GM12878 (cell line): ENCODE measurements at regions not wholly inside any gene's neighbourhood (a gene's known extent, or its start where the extent isn't known, plus 50 kb on each side); places are given as distances from the start of the nearest gene placed in this dataset.

Experiments
- ATAC-seq: fragments of 200-7000 bp; cut with Tn5 transposase; 3 replicates; pipeline ENCODE4 v1.9.1; 2020; ENCODE audit warnings: mild to moderate bottlenecking, moderate library complexity
- BruUV-seq: library from RNA; stranded (reverse); fragments of 400-500 nt; replicated peaks from 2 replicates; lab custom pipeline; 2021; lab: Mats Ljungman, UMichigan
- CTCF ChIA-PET: fragments of 300-600 bp; sonication (Branson Sonifier 250); formaldehyde crosslinking; extraction: SDS; loops from one replicate; lab custom pipeline; 2021; ENCODE audit warnings: inconsistent platforms; lab: Yijun Ruan, JAX
- POLR2A ChIA-PET: fragments of 350-600 bp; formaldehyde crosslinking; extraction: SDS; loops from one replicate; lab custom pipeline; 2021; ENCODE audit warnings: inconsistent platforms; lab: Charles Lee
- RAD21 ChIA-PET: fragments of 300-600 bp; sonication (Branson Sonifier 250); formaldehyde crosslinking; loops from one replicate; lab custom pipeline; 2023; ENCODE audit warnings: antibody characterized with exemption; ENCODE audit not compliant: unreplicated experiment; lab: Charles Lee
- SMC1A ChIA-PET: fragments of 300-600 bp; sonication (Branson Sonifier 250); formaldehyde crosslinking; loops from one replicate; lab custom pipeline; 2023; ENCODE audit not compliant: unreplicated experiment, uncharacterized antibody; lab: Charles Lee
- DNase-seq: peaks from one replicate; pipeline ENCODE4 v3.0.0-alpha.2; 2011; ENCODE audit warnings: low read depth, low spot score
- FAIRE-seq: peaks from 3 replicates; lab custom pipeline; 2011; peaks lifted over from hg19 to GRCh38; lab: Jason Lieb, UNC
- H2AFZ ChIP-seq: 2 replicates; pipeline ENCODE4 v1.6.0; 2011; ENCODE audit warnings: low read depth, low read length, control low read depth; ENCODE audit not compliant: control insufficient read depth
- H3K27ac ChIP-seq: 2 replicates; pipeline ENCODE4 v1.5.1; 2011; ENCODE audit warnings: control low read depth; ENCODE audit not compliant: control insufficient read depth, insufficient read depth
- H3K27me3 ChIP-seq, 2 experiments: replicated peaks in 1 of 2; 2 replicates each; pipeline versions ENCODE4 v1.6.0 to v1.6.1; 2011; ENCODE audit warnings: low read length in 1 of 2; ENCODE audit not compliant: control insufficient read depth in 2 of 2, insufficient read depth in 2 of 2
- H3K36me3 ChIP-seq, 2 experiments: 2 replicates each; pipeline ENCODE4 v1.5.1; 2011; ENCODE audit warnings: low read length in 1 of 2; ENCODE audit not compliant: control insufficient read depth in 2 of 2, insufficient read depth in 2 of 2
- H3K4me1 ChIP-seq: 2 replicates; pipeline ENCODE4 v1.6.1; 2011; ENCODE audit warnings: mild to moderate bottlenecking, low read length, moderate library complexity, mixed read lengths; ENCODE audit not compliant: control insufficient read depth, insufficient read depth
- H3K4me2 ChIP-seq: 2 replicates; pipeline ENCODE4 v1.6.0; 2011; ENCODE audit warnings: control low read depth; ENCODE audit not compliant: control insufficient read depth, insufficient read depth
- H3K4me3 ChIP-seq: fragments of 200-600 bp; sonication (generic); 2 replicates; pipeline ENCODE4 v1.5.1; 2016
- H3K79me2 ChIP-seq: 2 replicates; pipeline ENCODE4 v1.6.0; 2011; ENCODE audit warnings: low read length; ENCODE audit not compliant: control insufficient read depth, insufficient read depth
- H3K9ac ChIP-seq: 2 replicates; pipeline ENCODE4 v1.8.0; 2011; ENCODE audit warnings: low read length, control low read depth, mixed read lengths; ENCODE audit not compliant: control insufficient read depth, insufficient read depth
- H3K9me3 ChIP-seq: replicated peaks from 3 replicates; pipeline ENCODE4 v1.5.1; 2011; ENCODE audit warnings: mild to moderate bottlenecking, low read length; ENCODE audit not compliant: control insufficient read depth, insufficient read depth
- H4K20me1 ChIP-seq: 2 replicates; pipeline ENCODE4 v1.6.0; 2011; ENCODE audit not compliant: control insufficient read depth, insufficient read depth
- CEBPZ ChIP-seq: fragments of 150-350 bp; IDR thresholded peaks from 2 replicates; pipeline ENCODE4 v1.6.1; 2016; ENCODE audit warnings: low read depth, low read length
- MEF2B ChIP-seq: fragments of 450-650 bp; IDR thresholded peaks from 2 replicates; pipeline ENCODE4 v1.6.1; 2018; ENCODE audit warnings: mild to moderate bottlenecking, moderate library complexity; ENCODE audit not compliant: partially characterized antibody, poor library complexity, severe bottlenecking
- MTA2 ChIP-seq: fragments of 450-650 bp; IDR thresholded peaks from 2 replicates; pipeline ENCODE4 v1.6.1; 2016; ENCODE audit warnings: low read depth, mild to moderate bottlenecking, moderate library complexity
- NBN ChIP-seq: fragments of 450-650 bp; IDR thresholded peaks from 2 replicates; pipeline ENCODE4 v1.6.1; 2016
- YBX1 ChIP-seq: fragments of 450-650 bp; IDR thresholded peaks from 2 replicates; pipeline ENCODE4 v1.6.1; 2016; ENCODE audit warnings: antibody characterized with exemption
- ZBTB4 ChIP-seq: fragments of 450-650 bp; formaldehyde crosslinking; IDR thresholded peaks from 2 replicates; pipeline ENCODE4 v1.4.0; 2022; ENCODE audit warnings: mild to moderate bottlenecking, moderate library complexity
- ZNF274 ChIP-seq: IDR thresholded peaks from one replicate; pipeline ENCODE4 v1.8.0; 2011; ENCODE audit not compliant: insufficient read length, insufficient read depth
- ZNF592 ChIP-seq: fragments of 450-650 bp; IDR thresholded peaks from 2 replicates; pipeline ENCODE4 v1.6.1; 2017; ENCODE audit warnings: mild to moderate bottlenecking, moderate library complexity
- WGBS: methylation state at CpG from one replicate; pipeline ENCODE4 v1.1.6; 2016; ENCODE audit warnings: low lambda C conversion rate; ENCODE audit not compliant: insufficient replicate concordance, insufficient coverage; ENCODE audit errors: missing lambda C conversion rate; 5-methylcytosine and 5-hydroxymethylcytosine counted together
- in situ Hi-C: fragments of 300-500 bp; cut with MboI; formaldehyde crosslinking; loops from 9 replicates; pipeline ENCODE4 v1.14.3; 2018; ENCODE audit warnings: mixed read lengths
- intact Hi-C: fragments of 100-400 bp; cut with micrococcal nuclease; formaldehyde crosslinking; loops from one replicate; pipeline ENCODE4 v1.14.2; 2022; ENCODE audit not compliant: unreplicated experiment

GRCh38 chr20:24081077-24081476 is 92.5 kb upstream of the GGTLC1 start (continued):
- TF ChIP-seq ZNF592, result no peak
- no peak for TF ChIP-seq YBX1

- H2AFZ ChIP-seq, result no peak overlapping the region
- POLR2A ChIA-PET, result no interaction called here
- H3K36me3 ChIP-seq, result no peaks in the 10 kb centered on the region
- H3K4me1 ChIP-seq, result no peaks in the 10 kb centered on the region
- H3K4me2 ChIP-seq, result no peak overlapping the region
- in situ Hi-C loops, result no loop called here
- H3K9ac ChIP-seq, result no peak overlapping the region
- H4K20me1 ChIP-seq, result no peaks in the 10 kb centered on the region
- RAD21 ChIA-PET, result no interaction called here
- H3K9me3 ChIP-seq, result no peaks in the 10 kb centered on the region
- SMC1A ChIA-PET, result no interaction called here
- H3K4me3 ChIP-seq, result no peak overlapping the region
- no peaks in the 10 kb centered on the region for H3K79me2 ChIP-seq
- H3K27me3 ChIP-seq, result no peaks in the 10 kb centered on the region
- FAIRE-seq (no peak), ATAC-seq (no peak), DNase-seq (no peak)
- WGBS, result 36% methylated on average over 7 of the region's 7 CpGs
- no peak overlapping the region for H3K27ac ChIP-seq
- no TSS peak for BruUV-seq
- intact Hi-C loops, result no loop called here
- CTCF ChIA-PET, result no interaction called here
- TF ChIP-seq NBN (no peak), CEBPZ (no peak), ZBTB4 (no peak), ZNF274 (no peak), MEF2B (no peak), MTA2 (no peak)
Measured at GRCh38 chr20:24079661-24080412, 91.3 kb upstream of the GGTLC1 start.
